ENCODE measurements at regions not wholly inside any gene's neighbourhood (a gene's known extent, or its start where the extent isn't known, plus 50 kb on each side); places are given as distances from the start of the nearest gene placed in this dataset.

DNA sequence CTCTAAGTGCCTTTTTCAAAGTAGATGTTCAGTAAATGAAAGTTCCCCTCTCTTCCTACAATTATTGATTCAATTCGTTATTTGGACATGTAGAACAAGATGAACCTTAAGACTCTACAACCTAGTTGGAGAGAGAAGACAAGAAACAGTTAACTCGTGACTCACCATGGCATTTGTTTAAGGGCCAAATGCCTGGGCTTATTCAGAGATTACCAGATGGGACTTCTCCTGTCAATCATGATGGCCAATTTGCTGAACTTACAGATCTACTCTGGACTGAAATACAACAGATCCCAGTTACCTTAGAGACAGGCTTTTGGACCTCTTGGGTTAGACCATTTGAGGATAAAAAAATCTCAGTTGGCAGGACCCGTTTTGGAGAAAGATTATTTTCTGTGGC lies 93.5 kb downstream of the C1orf94 start:
- Histone ChIP-seq H4K20me1 (ENCODE audit: control insufficient read depth, extremely low read depth, insufficient read depth, low read length) (no peaks in the 10 kb centered on the region), H3K9me1 (ENCODE audit: control insufficient read depth, extremely low read depth, insufficient read depth, low read length) (no peaks in the 10 kb centered on the region), H2AFZ (ENCODE audit: control insufficient read depth, low read length) (no peak overlapping the region), H3K27ac (ENCODE audit: control insufficient read depth, insufficient read depth, low read length) (no peak overlapping the region), H3K27me3 (ENCODE audit: control insufficient read depth, extremely low read depth, insufficient read depth, low read length) (no peaks in the 10 kb centered on the region), H3K9me3 (ENCODE audit: control insufficient read depth, low read depth, low read length) (no peaks in the 10 kb centered on the region), H3K36me3 (ENCODE audit: control insufficient read depth in 2 of 2, extremely low read depth in 1 of 2, insufficient read depth in 2 of 2, low read length in 2 of 2) (no peaks in the 10 kb centered on the region), H3K79me2 (ENCODE audit: control insufficient read depth, insufficient read depth, low read length) (no peaks in the 10 kb centered on the region), H3K4me1 (ENCODE audit: control insufficient read depth, extremely low read depth, insufficient read depth, low read length) (peaks cover 39% of the 10 kb centered on the region), H3K9ac (ENCODE audit: control insufficient read depth, extremely low read depth, insufficient read depth, low read length) (no peak overlapping the region), H3K4me2 (ENCODE audit: control insufficient read depth, extremely low read depth, insufficient read depth, low read depth, low read length) (no peak overlapping the region), H3K4me3 (ENCODE audit: control insufficient read depth in 2 of 3, extremely low read depth in 1 of 3, insufficient read depth in 2 of 3, low read depth in 1 of 3, low read length in 3 of 3) (no peak overlapping the region)
- FAIRE-seq, result peak; percentile 71
- dilution Hi-C loops (cut with MboI; ENCODE audit: extremely low pct_ligation_motif_present, low sequenced_read_pairs), result no loop called here
- TF ChIP-seq EZH2 (IDR thresholded peaks at IDR 0.05; ENCODE audit: low read length), result no peak
- TF ChIP-seq, protein P1, sequence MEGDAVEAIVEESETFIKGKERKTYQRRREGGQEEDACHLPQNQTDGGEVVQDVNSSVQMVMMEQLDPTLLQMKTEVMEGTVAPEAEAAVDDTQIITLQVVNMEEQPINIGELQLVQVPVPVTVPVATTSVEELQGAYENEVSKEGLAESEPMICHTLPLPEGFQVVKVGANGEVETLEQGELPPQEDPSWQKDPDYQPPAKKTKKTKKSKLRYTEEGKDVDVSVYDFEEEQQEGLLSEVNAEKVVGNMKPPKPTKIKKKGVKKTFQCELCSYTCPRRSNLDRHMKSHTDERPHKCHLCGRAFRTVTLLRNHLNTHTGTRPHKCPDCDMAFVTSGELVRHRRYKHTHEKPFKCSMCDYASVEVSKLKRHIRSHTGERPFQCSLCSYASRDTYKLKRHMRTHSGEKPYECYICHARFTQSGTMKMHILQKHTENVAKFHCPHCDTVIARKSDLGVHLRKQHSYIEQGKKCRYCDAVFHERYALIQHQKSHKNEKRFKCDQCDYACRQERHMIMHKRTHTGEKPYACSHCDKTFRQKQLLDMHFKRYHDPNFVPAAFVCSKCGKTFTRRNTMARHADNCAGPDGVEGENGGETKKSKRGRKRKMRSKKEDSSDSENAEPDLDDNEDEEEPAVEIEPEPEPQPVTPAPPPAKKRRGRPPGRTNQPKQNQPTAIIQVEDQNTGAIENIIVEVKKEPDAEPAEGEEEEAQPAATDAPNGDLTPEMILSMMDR (optimal IDR thresholded peaks at IDR 0.05 in 1 of 3, IDR thresholded peaks at IDR 0.05 in 1 of 3, conservative IDR thresholded peaks at IDR 0.05 in 1 of 3; ENCODE audit: extremely low read depth in 1 of 3, insufficient read depth in 2 of 3, low read length in 3 of 3), result no peak
- DNase-seq (ENCODE audit: low read depth, low spot score), result no peak

DNA sequence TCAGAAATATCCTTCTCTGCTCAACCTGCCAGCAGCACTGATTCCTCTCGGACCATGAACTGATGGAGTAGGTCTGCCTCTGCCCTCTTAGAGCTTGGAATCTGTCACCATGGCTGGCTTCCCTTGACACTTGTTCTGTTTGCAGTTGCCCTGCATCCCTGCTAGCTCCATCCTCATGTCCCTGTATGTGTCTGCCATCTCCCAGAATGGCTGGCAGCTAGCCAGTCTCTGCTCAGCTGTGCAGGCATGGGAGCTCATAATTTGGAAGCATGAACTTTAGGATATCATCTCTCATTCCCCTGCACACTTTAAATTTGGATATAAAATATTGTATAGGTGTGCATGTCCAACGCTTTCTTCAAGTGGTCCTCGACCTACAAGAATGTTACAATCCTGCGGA lies 95.4 kb downstream of the C1orf94 start:
- Histone ChIP-seq H3K36me3 (ENCODE audit: control insufficient read depth in 2 of 2, extremely low read depth in 1 of 2, insufficient read depth in 2 of 2, low read length in 2 of 2) (no peaks in the 10 kb centered on the region), H3K79me2 (ENCODE audit: control insufficient read depth, insufficient read depth, low read length) (no peaks in the 10 kb centered on the region), H3K27ac (ENCODE audit: control insufficient read depth, insufficient read depth, low read length) (no peak overlapping the region), H3K4me3 (ENCODE audit: control insufficient read depth in 2 of 3, extremely low read depth in 1 of 3, insufficient read depth in 2 of 3, low read depth in 1 of 3, low read length in 3 of 3) (no peak overlapping the region), H2AFZ (ENCODE audit: control insufficient read depth, low read length) (no peak overlapping the region), H4K20me1 (ENCODE audit: control insufficient read depth, extremely low read depth, insufficient read depth, low read length) (no peaks in the 10 kb centered on the region), H3K4me2 (ENCODE audit: control insufficient read depth, extremely low read depth, insufficient read depth, low read depth, low read length) (no peak overlapping the region), H3K27me3 (ENCODE audit: control insufficient read depth, extremely low read depth, insufficient read depth, low read length) (no peaks in the 10 kb centered on the region), H3K9ac (ENCODE audit: control insufficient read depth, extremely low read depth, insufficient read depth, low read length) (no peak overlapping the region), H3K4me1 (ENCODE audit: control insufficient read depth, extremely low read depth, insufficient read depth, low read length) (peaks cover 21% of the 10 kb centered on the region), H3K9me1 (ENCODE audit: control insufficient read depth, extremely low read depth, insufficient read depth, low read length) (no peaks in the 10 kb centered on the region), H3K9me3 (ENCODE audit: control insufficient read depth, low read depth, low read length) (no peaks in the 10 kb centered on the region)
- no peak for TF ChIP-seq EZH2 (IDR thresholded peaks at IDR 0.05; ENCODE audit: low read length)
- TF ChIP-seq, protein P1 (optimal IDR thresholded peaks at IDR 0.05 in 1 of 3, IDR thresholded peaks at IDR 0.05 in 1 of 3, conservative IDR thresholded peaks at IDR 0.05 in 1 of 3; ENCODE audit: extremely low read depth in 1 of 3, insufficient read depth in 2 of 3, low read length in 3 of 3), result no peak
- DNase-seq (ENCODE audit: low read depth, low spot score) (no peak), FAIRE-seq (no peak)
- dilution Hi-C loops (cut with MboI; ENCODE audit: extremely low pct_ligation_motif_present, low sequenced_read_pairs), result no loop called here
